A673 (cell line): ENCODE measurements at regions not wholly inside any gene's neighbourhood (a gene's known extent, or its start where the extent isn't known, plus 50 kb on each side); places are given as distances from the start of the nearest gene placed in this dataset.

ENCODE experiments used
- CTCF ChIP-seq: fragments of 300-800, 200-600 bp; sonication (generic); conservative IDR thresholded peaks from 2 replicates; pipeline ENCODE4 v1.5.1; 2017; ENCODE audit warnings: low read depth, mild to moderate bottlenecking, antibody characterized with exemption, low read length, moderate library complexity, mixed read lengths
- EZH2 ChIP-seq: fragments of 200-600 bp; sonication (generic); IDR thresholded peaks from 2 replicates; pipeline ENCODE4 v1.6.1; 2017; ENCODE audit warnings: borderline replicate concordance, low read depth, mild to moderate bottlenecking, mixed read lengths, antibody characterized with exemption, low read length; ENCODE audit not compliant: poor library complexity, severe bottlenecking

- TF ChIP-seq CTCF: no peak
- no peak for TF ChIP-seq EZH2
Observed at GRCh38 chr16:51592001-51592501, 441.0 kb upstream of the SALL1 start.
